ACHN (cell line): ENCODE measurements at regions not wholly inside any gene's neighbourhood (a gene's known extent, or its start where the extent isn't known, plus 50 kb on each side); places are given as distances from the start of the nearest gene placed in this dataset.
A peak's percentile ranks its signal among the peaks of the same experiment; 100 is the strongest.
"Not testable (repeated sequence)": the region's sequence is repeated elsewhere in the genome, so short reads cannot be mapped to it uniquely, and the experiment has no call there.

Source experiments
- DNase-seq: peaks from one replicate; pipeline ENCODE4 v3.0.0-alpha.2; 2015
- in situ Hi-C: cut with HindIII; loops from 2 replicates; pipeline ENCODE4 v1.10.0; 2017; ENCODE audit warnings: low sequenced_read_pairs, low pct_ligation_motif_present, low pct_unique_long_range_greater_than_20kb

DNA sequence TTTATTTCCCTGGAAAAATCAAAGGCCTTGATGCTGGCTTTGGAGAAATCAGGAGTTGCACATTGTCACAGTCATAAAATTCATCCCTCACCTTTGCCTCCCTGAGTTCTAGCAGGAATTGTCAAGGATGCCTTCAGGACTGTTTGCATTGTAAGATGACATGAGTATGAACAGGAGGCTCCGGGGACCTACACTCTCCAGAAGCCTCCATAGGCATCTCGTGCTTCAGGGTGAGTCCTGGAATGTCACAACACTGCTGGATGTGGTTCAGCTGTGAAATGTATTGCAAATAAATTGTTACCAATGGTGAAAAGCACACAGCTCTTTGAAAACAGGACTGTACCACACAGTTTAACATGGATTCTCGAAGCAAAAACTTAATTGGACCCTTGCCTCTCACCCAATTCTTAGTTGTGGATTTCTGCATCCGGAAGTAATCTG, 535.4 kb upstream of the C16orf82 start:
- in situ Hi-C loops, result no loop called here
- no peak for DNase-seq

DNA sequence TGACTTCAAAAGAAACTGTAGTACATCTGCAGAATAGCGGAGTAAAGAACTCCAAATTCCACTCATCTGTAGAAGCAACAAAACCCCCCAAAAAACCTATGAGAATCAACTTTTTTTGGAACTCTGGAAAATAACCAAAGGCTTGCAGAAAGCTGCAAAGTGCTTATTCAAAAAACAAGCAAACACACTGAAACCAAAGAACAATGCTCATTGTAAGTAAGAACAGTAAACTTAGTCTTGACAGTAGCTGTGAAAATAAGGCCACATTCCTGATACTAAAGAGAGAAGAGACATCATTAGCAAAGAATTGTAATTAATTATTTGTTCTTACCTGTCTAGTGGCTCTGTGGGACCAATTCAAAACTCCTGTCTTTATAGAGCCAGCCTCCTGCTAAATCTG, 534.3 kb upstream of the C16orf82 start:
- in situ Hi-C loops, result no loop called here
- DNase-seq, result no peak

DNA sequence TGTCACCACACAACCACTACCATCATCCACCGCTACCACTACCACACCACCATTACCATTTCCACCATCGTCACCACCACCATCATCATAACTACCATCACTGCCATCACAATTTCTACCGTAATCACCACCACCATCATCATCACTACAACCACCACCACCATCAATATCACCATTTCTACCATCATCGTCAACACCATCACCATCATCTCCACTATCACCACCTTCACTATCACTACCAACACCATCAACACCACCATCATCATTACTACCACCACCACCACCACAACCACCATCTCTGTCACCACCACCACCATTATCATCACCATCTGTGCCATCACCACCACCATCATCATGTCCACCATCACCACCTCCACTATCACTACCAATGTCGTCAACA, 524.5 kb upstream of the C16orf82 start:
- in situ Hi-C loops, result no loop called here
- no peak for DNase-seq

DNA sequence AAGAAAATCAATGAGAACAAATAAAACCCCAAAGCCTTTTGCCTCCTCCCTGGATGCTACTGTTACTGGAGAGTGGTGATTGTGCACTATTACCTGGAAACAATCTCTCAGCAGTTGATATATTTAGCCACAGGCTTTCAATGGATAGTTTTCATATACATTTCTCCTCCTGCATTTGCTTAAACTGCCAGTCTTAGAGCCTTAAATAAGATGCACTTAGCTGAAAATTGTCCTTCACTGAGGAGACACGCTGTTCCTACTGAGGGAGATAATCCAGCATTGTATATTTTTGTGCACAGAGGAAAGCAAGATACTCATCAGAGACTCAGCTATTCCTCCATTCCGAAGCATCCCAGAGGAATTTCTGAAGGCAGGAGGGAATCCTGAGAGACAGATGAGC, 520.2 kb upstream of the C16orf82 start:
- in situ Hi-C loops, result no loop called here
- no peak for DNase-seq

DNA sequence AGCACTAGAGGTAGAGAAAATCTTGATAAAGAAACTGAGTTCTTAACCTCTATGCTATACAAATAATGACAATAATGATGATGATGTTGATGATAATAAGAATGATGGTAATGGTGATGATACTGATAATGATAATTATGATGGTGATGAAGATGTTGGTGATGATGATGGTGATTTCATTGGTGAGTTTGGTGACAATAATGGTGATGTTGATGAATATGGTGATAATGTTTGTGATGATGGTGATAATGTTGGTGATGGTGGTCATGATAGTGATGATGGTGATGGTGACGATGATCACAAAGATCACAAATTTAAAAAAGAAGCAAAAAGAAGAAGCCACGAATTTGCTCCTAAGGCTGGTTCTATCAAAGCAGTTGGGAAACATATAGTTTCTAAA, 519.0 kb upstream of the C16orf82 start:
- in situ Hi-C loops, result no loop called here
- DNase-seq, result no peak

DNA sequence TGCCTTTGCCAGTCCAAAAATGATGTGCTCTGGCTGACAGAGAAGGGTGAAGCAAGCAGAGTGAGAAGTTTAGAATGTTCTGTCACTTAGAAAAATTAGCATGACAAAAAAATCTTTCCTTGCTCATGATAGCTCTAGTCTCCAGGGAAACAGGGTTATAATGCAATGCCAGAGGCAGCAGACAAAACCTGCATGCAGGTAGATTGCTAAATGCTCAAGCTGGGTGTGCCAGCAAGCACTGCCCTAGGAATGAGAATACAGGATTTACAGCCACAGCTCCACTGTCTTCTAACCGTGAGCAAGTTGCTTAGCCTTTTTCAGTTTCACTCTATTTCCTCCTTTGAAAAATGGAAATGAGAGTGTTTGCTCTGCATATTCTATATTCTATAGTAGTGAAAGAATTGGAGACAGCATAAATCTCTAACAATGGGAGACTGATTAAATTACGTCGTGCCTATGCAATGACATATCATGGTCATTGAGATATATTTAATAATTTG, 516.6 kb upstream of the C16orf82 start:
- DNase-seq, result no peak
- in situ Hi-C loops, result no loop called here

DNA sequence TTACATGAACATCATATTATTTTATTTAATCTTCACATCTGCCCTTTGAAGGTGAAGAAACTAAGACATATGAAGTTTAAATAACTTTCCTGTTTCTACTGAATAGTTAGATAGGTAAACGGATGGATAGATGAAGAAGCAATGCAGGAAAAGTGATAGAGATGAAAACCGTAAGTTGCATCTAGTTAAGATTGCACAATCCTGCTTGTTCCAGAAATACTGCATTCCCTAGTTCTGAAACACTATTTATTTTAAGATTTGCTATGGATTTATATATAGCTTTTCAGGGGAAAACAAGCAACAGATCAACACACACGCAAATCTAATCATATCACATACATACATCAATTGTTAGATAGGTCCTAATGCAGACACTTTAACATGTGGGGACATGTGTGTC, 512.7 kb upstream of the C16orf82 start:
- DNase-seq, result no peak

DNA sequence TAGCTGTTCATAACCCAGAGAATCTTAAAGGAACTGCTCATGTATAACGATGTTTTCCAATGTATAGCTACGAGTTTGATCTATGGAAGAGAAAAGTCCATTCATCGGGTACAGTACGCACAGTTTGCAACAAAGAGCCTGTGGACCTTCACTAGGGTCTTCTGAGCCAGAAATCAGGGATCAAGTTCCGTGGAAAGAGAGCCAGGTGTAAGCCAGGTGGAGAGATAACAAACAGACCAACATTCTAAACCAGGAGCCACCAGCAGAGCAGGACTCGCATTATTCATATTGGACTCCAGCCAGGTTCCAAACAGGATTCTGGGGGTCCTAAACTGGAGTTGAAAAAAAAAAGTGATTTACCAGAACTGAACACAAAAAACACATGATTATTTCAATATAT, 505.4 kb upstream of the C16orf82 start:
- no peak for DNase-seq
- in situ Hi-C loops, result no loop called here

More for the DNA sequence above, 512.7 kb upstream of the C16orf82 start:
- in situ Hi-C loops, result no loop called here

DNA sequence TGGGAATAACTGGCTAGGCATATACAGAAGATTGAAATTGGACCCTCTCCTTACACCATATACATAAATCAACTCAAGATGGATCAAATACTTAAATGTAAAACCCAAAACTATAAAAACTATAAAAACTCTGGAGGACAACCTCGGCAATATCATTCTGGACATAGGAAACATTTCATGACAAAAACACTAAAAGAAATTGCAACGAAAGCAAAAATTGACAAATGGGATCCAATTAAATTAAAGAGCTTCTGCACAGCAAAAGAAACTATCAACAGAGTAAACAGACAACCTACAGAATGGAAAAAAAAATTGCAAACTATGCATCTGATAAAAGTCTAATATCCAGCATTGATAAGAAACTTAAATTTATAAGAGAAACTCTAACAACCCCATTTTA, 503.7 kb upstream of the C16orf82 start:
- no peak for DNase-seq
- in situ Hi-C loops, result no loop called here

DNA sequence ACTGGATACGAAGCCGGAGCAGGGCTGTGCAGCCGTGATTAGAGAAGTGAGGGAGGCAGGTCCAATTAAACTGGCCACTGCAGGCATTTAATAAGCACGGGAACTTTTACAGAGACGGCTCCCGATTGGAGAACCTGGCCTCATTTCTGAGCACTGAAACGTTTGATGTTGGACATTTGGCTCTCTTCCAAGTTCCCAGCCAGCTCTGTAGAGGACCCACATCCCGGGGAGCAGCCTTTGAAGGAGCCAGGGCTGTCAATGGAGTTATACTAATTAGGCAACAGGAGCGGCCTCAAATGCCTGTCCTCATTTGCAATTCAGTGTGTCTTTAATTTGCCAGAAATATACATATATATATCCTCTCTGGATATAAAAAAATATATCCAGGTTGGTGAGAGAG, 499.4 kb upstream of the C16orf82 start:
- DNase-seq, result no peak
- in situ Hi-C loops, result no loop called here

DNA sequence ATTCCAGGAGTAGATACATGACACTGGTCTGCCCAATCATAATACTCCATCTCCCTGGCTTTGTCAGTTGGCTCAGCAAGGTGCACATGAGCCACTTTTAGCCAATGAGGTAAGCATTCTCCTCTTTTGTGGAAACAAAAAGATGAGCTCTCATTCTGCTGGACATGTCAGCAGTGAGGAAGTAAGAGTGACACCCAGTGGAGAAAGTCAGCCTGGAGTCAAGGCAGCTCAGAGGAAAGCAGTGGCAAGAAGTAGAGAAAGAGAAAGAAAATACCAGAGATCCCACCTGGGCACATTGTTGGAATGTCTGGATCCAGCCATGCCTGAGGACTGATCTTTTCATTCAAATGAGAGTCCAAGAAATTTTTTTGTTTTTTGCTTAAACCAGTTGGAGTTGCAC, 496.9 kb upstream of the C16orf82 start:
- in situ Hi-C loops, result no loop called here
- DNase-seq, result peak; percentile 29

DNA sequence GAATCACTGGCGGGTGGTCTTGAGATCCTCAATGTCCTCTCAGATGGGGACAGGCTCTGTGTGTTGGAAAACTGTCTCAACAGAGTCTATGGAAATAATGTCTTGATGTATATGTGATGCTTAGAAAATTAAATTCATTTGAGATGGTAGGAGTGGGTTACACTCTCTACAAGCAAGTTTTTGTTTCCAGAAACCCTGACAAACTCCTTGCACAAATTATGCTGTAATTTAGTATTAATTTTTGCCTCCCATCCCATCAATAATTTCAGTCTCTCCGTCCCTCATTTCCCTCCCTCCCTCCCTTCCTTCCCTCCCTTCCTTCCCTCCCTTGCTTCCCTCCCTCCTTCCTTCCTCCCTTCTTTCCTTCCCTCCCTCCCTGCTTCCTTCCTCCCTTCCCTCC, 488.0 kb upstream of the C16orf82 start:
- in situ Hi-C loops, result no loop called here
- no peak for DNase-seq

DNA sequence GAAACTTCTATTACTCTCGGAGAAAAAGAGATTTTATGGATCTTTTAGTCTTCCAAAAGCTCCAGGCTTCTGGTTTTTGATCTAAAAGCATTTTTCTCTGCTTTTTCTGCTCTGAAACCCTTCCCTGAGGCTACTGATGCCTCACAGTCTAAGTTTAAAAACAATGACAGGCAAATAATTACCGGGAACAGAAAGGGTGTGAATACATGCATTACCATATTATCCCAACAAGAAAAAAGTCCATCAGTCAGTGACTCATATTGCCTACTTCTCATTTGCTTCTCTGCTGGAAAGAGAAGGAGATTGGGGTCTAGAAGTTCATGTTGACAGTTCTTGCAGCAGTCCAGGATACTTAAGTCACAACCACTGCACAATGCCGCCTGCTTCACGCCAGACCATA, 482.9 kb upstream of the C16orf82 start:
- in situ Hi-C loops, result no loop called here
- no peak for DNase-seq

DNA sequence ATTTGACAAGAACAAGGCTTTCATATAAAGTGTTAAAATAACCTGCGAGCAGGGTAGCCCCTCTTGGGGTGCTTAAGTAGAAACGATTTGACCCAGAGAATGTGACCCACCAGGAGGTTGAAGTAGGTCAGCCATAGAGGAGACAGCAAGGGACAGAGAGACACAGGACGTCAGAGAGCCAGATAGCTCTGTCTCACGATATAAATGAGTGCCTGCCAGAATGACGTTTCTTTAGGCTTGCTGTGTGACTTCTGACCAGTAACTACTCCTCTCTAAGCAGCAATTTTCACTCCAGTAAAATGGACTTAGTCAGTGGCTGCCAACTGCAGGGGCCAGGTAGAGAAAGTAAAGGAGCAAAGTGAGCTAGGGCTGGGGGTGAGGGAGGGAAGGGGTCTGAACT, 473.0 kb upstream of the C16orf82 start:
- no peak for DNase-seq
- in situ Hi-C loops, result no loop called here

DNA sequence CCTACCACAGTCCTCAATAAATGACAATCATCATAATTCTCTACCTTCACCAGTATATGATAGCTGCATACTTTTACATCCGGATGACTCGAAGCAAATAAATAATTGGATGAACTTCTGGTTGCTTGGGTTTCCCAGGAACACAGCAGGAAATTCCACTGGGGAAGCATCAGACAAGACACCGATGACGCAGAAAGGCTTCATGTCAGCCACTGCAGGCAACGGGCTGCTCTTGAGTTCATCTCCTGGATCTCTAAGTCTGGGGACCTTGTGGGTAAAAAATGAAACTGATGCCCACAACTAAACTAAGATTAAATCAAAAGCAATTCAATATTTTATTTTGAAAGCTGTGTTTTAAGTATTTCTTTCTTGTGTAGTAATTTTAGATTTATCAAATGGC, 472.1 kb upstream of the C16orf82 start:
- in situ Hi-C loops, result no loop called here
- no peak for DNase-seq

DNA sequence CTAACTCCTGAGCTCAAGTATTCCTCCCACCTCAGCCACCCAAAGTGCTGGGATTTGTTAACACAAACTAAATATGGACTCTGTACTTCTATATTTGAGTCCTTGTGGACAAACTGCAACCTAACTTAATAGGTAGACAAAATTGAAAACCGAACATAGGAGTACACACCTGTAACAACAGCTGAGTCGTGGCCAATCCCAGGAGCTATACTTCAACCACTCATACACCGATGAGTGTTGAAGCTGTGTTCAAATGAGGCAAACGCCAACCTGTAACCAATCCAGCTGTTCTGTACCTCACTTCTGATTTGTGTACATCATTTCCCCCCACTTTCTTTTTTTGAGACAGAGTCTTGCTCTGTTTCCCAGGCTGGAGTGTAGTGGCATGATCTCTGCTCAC, 471.5 kb upstream of the C16orf82 start:
- no peak for DNase-seq
- in situ Hi-C loops, result no loop called here

DNA sequence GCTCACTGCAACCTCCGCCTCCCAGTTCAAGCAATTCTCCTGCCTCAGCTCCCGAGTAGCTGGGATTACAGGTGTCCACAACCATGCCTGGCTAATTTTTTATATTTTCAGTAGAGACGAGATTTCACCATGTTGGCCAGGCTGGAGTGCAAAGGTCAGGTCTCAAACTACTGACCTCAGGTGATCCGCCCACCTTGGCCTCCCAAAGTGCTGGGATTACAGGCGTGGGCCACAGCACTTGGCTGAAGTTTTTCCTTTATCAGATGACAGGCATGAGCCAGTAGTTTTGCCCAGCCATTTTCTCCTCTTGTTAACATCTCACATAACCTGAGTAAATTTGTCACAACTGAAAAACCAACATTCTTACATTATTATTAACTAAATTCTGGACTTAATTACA, 470.7 kb upstream of the C16orf82 start:
- DNase-seq, in situ Hi-C loops: not testable (repeated sequence)

DNA sequence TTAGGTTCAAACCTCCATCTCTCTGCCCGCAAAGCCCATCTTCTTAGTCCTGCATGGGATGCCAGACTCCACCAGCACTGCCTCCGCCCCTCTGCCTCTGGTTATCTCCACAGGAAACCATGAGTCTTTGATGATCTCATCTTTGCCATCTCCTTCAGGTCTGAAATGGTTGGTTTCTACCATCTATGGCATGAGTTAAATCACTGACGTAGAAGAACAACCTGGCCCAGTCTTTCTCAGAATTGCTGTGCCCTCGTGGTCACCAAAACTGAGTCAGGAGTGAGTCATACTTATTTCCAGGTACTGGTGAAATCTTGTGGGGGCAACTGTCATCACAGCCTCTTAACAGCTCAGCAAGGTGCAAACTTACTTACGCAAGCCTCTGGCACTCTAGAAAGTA, 468.7 kb upstream of the C16orf82 start:
- in situ Hi-C loops, result no loop called here
- no peak for DNase-seq

DNA sequence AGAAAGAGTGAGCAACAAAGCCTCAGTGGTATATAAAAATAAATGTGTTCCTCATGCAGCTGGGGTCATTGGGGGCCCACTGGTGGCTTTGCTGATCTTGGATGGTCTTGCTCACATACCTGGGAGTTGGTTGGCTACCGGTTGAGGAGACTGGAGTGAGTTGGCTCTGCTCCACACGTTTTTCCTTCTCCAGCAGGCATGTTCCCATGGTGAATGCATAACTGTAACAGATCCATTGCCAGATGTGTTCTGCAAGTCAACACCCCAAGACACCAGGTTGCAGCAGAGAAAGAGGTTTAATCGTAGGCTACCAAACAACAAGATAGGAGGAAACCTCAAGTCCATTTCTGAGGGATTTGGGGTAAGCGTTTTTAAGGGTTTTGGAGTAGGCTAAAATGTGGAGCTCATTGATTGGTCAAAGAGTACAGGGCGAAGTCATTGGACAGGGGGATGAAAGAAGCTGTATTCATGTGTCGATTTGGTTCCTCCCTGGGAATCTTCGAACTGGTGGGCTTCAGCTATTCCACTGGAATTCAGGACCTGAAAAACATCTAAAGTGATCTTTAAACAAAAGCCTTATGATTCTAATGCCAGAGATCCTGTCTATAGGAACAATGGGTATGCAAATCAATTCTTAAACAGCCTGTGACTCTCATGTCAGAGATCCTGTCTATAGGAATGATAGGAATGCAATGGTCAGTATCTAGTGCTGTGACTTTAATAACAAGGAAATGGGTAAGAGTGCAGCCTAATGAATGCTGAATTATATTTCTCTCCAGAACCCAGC, 467.5 kb upstream of the C16orf82 start:
- in situ Hi-C loops, result no loop called here

DNA sequence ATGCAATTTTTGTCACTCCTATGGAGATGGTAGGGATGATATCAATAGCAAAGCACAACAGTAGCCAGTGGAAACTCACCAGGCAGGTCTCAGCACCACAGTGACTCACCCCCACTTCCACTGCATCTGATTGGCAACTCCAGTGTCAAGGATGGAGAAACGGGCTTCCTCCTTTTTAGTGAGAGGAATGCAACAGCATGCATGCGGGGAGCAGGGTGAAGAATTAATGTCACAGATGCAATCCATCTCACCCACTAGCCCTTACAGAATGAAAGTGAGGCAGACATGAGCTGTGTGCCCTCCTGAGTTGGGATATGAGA, 467.0 kb upstream of the C16orf82 start:
- in situ Hi-C loops, result no loop called here
- no peak for DNase-seq

More for the DNA sequence above, 467.5 kb upstream of the C16orf82 start:
- DNase-seq, result no peak

DNA sequence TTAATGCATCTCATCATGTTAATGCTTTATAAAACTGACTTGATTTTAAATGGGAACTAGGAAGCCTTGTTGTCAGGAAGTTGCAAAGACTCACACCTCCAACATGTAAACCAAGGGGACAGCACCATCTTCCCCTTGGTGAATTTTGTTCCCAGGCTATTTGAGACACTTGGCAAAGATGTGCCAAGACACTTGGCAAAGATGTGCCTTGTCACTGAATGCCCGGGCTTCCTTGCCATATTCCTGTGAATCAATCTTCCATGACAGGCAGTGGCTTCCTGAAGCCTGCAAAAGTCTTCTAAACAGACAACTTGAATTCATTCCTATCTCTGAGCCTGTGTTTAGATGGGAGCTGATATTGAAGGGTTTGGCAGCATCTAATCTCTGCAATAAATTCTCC, 465.4 kb upstream of the C16orf82 start:
- in situ Hi-C loops, result no loop called here
- DNase-seq, result no peak
